HepG2 (cell line): ENCODE measurements at regions not wholly inside any gene's neighbourhood (a gene's known extent, or its start where the extent isn't known, plus 50 kb on each side); places are given as distances from the start of the nearest gene placed in this dataset.

Experiments used
- ATAC-seq: fragments of 200-7000 bp; cut with Tn5 transposase; 3 replicates; pipeline ENCODE4 v1.9.1; 2020; ENCODE audit warnings: mild to moderate bottlenecking, moderate library complexity
- BruUV-seq: library from RNA; stranded (reverse); fragments of 400-500 nt; replicated peaks from 2 replicates; lab custom pipeline; 2021; lab: Mats Ljungman, UMichigan
- CTCF ChIA-PET: fragments of 300-600 bp; formaldehyde crosslinking; extraction: SDS; loops from one replicate; lab custom pipeline; 2021; ENCODE audit warnings: low total read pairs, inconsistent platforms, low intra/inter-chr PET ratio; lab: Yijun Ruan, JAX
- POLR2A ChIA-PET: fragments of 350-600 bp; sonication (Branson Sonifier 250); formaldehyde crosslinking; loops from one replicate; lab custom pipeline; 2020; ENCODE audit warnings: antibody characterized with exemption, inconsistent platforms; lab: Yijun Ruan, JAX
- DNase-seq: peaks from one replicate; pipeline ENCODE4 v3.0.0-alpha.2; 2015; ENCODE audit warnings: low spot score
- FAIRE-seq: peaks from 3 replicates; lab custom pipeline; 2011; peaks lifted over from hg19 to GRCh38; lab: Jason Lieb, UNC
- H2AFZ ChIP-seq: one replicate; pipeline ENCODE4 v1.6.1; 2011; ENCODE audit warnings: low read length, inconsistent platforms
- H3K27ac ChIP-seq: fragments of 300-600 bp; 3 replicates; pipeline ENCODE4 v1.8.0; 2011; ENCODE audit warnings: mixed run types, mild to moderate bottlenecking, mixed read lengths, low read length, inconsistent platforms; ENCODE audit not compliant: insufficient read depth; ENCODE audit errors: extremely low read length
- H3K27me3 ChIP-seq, 2 experiments: fragments of 200-600 bp in 1 of 2; 2 replicates in 1 of 2; 3 replicates in 1 of 2; pipeline versions ENCODE4 v1.6.0 to v1.8.0; 2011; ENCODE audit warnings: low read length in 2 of 2, mild to moderate bottlenecking in 2 of 2, moderate library complexity in 2 of 2, inconsistent platforms in 1 of 2; ENCODE audit not compliant: insufficient read depth in 2 of 2, control insufficient read depth in 1 of 2
- H3K36me3 ChIP-seq, 2 experiments: fragments of 200-600 bp in 1 of 2; replicated peaks in 1 of 2; 2 replicates in 1 of 2; 3 replicates in 1 of 2; pipeline versions ENCODE4 v1.5.1 to v1.8.0; 2011; ENCODE audit warnings: low read length in 2 of 2, inconsistent platforms in 1 of 2; ENCODE audit not compliant: insufficient read depth in 2 of 2, control insufficient read depth in 1 of 2
- H3K4me1 ChIP-seq: 2 replicates; pipeline ENCODE4 v1.5.1; 2012; ENCODE audit warnings: low read length, inconsistent platforms; ENCODE audit not compliant: insufficient read depth
- H3K4me2 ChIP-seq: 2 replicates; pipeline ENCODE4 v1.6.0; 2011; ENCODE audit warnings: low read depth, low read length, inconsistent platforms
- H3K4me3 ChIP-seq, 3 experiments: fragments of 200-600 bp in 1 of 3; sonication (generic), shearing (Covaris generic) in 1 of 3; replicated peaks in 1 of 3; 2 replicates each; pipeline ENCODE4 v1.5.1; 2011 to 2016; ENCODE audit warnings: low read length in 3 of 3, inconsistent platforms in 2 of 3, low read depth in 2 of 3, mild to moderate bottlenecking in 2 of 3, control low read depth in 1 of 3, mixed read lengths in 1 of 3; ENCODE audit not compliant: insufficient read depth in 1 of 3
- H3K79me2 ChIP-seq: one replicate; pipeline ENCODE4 v1.6.1; 2011; ENCODE audit warnings: low read length, inconsistent platforms; ENCODE audit not compliant: insufficient read depth
- H3K9ac ChIP-seq: 2 replicates; pipeline ENCODE4 v1.6.0; 2011; ENCODE audit warnings: mild to moderate bottlenecking, low read depth, low read length, inconsistent platforms; ENCODE audit not compliant: insufficient read depth
- H3K9me3 ChIP-seq: 2 replicates; pipeline ENCODE4 v1.5.1; 2012; ENCODE audit warnings: mild to moderate bottlenecking, low read length
- H4K20me1 ChIP-seq: 2 replicates; pipeline ENCODE4 v1.6.0; 2011; ENCODE audit warnings: inconsistent platforms, mild to moderate bottlenecking, low read length, moderate library complexity; ENCODE audit not compliant: insufficient read depth
- JARID2 ChIP-seq: sonication (generic); formaldehyde crosslinking; IDR thresholded peaks from 2 replicates; pipeline ENCODE4 v1.8.1; 2023; ENCODE audit warnings: missing genetic modification reagents, inconsistent platforms; ENCODE audit not compliant: insufficient replicate concordance
- PRMT3 ChIP-seq: sonication (generic); formaldehyde crosslinking; IDR thresholded peaks from 2 replicates; pipeline ENCODE4 v1.8.1; 2022; ENCODE audit warnings: low read depth, mild to moderate bottlenecking, moderate library complexity, missing genetic modification reagents, borderline replicate concordance
- RBFOX2 ChIP-seq: fragments of 200-400 bp; formaldehyde crosslinking; IDR thresholded peaks from 2 replicates; pipeline ENCODE4 v1.6.1; 2017; ENCODE audit warnings: low read depth, mild to moderate bottlenecking, low read length
- SP2 ChIP-seq: sonication (generic); formaldehyde crosslinking; IDR thresholded peaks from 2 replicates; pipeline ENCODE4 v1.5.1; 2020; ENCODE audit warnings: mild to moderate bottlenecking, missing genetic modification reagents
- WGBS: methylation state at CpG from one replicate; pipeline ENCODE4 v1.1.6; 2017; ENCODE audit warnings: low lambda C conversion rate; 5-methylcytosine and 5-hydroxymethylcytosine counted together
- in situ Hi-C: cut with HindIII; loops from 2 replicates; pipeline ENCODE4 v1.10.0; 2017; ENCODE audit warnings: low pct_unique_long_range_greater_than_20kb; ENCODE audit not compliant: extremely low pct_ligation_motif_present
- intact Hi-C: fragments of 100-400 bp; cut with micrococcal nuclease; formaldehyde crosslinking; loops from one replicate; pipeline ENCODE4 v1.10.0; 2022; ENCODE audit not compliant: unreplicated experiment
- TF ChIP-seq, protein P1 (sequence below), 2 experiments: fragments of 450-650 bp in 1 of 2; sonication (generic) in 1 of 2; formaldehyde crosslinking in 1 of 2; IDR thresholded peaks; 2 replicates each; pipeline versions ENCODE4 v1.6.1 to v1.8.0; 2016 to 2022; ENCODE audit warnings: antibody characterized with exemption in 1 of 2, mild to moderate bottlenecking in 1 of 2, missing genetic modification reagents in 1 of 2

DNA sequence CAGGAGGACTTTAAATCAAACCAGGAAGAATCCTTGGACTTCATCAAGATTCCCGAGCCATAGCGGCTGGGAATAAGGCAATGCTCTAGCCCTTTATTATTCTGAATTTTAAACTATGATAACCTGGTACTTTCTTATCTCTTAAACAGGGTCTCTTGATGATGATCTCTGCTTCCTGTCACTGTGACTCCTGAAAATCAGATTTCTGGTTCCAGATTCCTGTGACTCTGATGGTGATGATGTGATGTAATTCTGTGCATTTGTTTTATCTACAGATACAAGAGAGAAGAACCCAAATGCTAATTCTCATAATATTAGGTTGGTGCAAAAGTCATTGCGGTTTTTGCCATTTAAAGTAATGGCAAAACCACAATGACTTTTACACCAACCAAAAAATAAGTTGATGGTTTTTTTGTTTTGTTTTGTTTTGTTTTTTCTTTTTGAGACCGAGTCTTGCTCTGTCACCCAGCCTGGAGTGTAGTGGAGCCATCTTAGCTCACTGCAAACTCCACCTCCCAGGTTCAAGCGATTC lies 116.3 kb upstream of the CREB1 start (continued):
- TF ChIP-seq, protein P1, sequence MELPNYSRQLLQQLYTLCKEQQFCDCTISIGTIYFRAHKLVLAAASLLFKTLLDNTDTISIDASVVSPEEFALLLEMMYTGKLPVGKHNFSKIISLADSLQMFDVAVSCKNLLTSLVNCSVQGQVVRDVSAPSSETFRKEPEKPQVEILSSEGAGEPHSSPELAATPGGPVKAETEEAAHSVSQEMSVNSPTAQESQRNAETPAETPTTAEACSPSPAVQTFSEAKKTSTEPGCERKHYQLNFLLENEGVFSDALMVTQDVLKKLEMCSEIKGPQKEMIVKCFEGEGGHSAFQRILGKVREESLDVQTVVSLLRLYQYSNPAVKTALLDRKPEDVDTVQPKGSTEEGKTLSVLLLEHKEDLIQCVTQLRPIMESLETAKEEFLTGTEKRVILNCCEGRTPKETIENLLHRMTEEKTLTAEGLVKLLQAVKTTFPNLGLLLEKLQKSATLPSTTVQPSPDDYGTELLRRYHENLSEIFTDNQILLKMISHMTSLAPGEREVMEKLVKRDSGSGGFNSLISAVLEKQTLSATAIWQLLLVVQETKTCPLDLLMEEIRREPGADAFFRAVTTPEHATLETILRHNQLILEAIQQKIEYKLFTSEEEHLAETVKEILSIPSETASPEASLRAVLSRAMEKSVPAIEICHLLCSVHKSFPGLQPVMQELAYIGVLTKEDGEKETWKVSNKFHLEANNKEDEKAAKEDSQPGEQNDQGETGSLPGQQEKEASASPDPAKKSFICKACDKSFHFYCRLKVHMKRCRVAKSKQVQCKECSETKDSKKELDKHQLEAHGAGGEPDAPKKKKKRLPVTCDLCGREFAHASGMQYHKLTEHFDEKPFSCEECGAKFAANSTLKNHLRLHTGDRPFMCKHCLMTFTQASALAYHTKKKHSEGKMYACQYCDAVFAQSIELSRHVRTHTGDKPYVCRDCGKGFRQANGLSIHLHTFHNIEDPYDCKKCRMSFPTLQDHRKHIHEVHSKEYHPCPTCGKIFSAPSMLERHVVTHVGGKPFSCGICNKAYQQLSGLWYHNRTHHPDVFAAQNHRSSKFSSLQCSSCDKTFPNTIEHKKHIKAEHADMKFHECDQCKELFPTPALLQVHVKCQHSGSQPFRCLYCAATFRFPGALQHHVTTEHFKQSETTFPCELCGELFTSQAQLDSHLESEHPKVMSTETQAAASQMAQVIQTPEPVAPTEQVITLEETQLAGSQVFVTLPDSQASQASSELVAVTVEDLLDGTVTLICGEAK (IDR thresholded peaks at IDR 0.05), result peak; percentile 53; the same call in 1 of the 2 replicates
- TF ChIP-seq, protein P1 (CRISPR knock-in tag; IDR thresholded peaks at IDR 0.05), result no peak
- no peak for TF ChIP-seq RBFOX2

DNA sequence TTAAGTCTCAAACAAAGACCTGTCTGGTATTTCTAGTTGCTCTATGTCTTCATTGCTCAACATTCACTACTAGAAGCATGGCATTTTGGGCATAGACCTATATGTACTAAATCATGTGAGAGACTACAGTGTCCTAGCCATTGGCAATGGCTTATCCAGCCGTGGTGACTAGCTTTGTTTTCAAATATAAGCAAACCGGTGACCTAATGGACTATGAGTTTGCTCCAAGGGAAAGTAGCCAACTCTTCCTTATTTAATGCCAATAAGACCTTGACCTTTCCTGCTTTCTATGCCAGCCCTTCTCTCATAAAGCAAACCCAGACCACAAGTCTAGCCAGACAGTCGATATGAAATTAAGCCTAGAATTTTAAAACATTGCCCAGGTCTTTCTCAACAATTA lies 113.7 kb upstream of the CREB1 start:
- no peaks in the 10 kb centered on the region for H4K20me1 ChIP-seq
- H3K9ac ChIP-seq, result no peak overlapping the region
- WGBS, result 5% methylated on average over 3 of the region's 3 CpGs
- no peaks in the 10 kb centered on the region for H3K36me3 ChIP-seq
- H3K27ac ChIP-seq, result no peak overlapping the region
- DNase-seq, result no peak
- ChIA-PET POLR2A (no interaction called here), CTCF (no interaction called here)
- no peaks in the 10 kb centered on the region for H3K9me3 ChIP-seq
- H3K27me3 ChIP-seq, result no peaks in the 10 kb centered on the region; a peak in 1 of 5 replicates
- no peak for ATAC-seq
- H3K4me3 ChIP-seq, result no peak overlapping the region
- FAIRE-seq, result no peak
- H3K4me1 ChIP-seq, result no peaks in the 10 kb centered on the region
- no peaks in the 10 kb centered on the region for H3K79me2 ChIP-seq
- no TSS peak for BruUV-seq
- H2AFZ ChIP-seq, result no peak overlapping the region
- intact Hi-C loops, result no loop called here
- TF ChIP-seq SP2 (CRISPR knock-in tag) (no peak), PRMT3 (no peak), JARID2 (no peak)
- TF ChIP-seq, all 625 proteins: peak for 0
- in situ Hi-C loops, result no loop called here
- H3K4me2 ChIP-seq, result no peak overlapping the region
